ENCODE measurements at regions not wholly inside any gene's neighbourhood (a gene's known extent, or its start where the extent isn't known, plus 50 kb on each side); places are given as distances from the start of the nearest gene placed in this dataset.

DNA sequence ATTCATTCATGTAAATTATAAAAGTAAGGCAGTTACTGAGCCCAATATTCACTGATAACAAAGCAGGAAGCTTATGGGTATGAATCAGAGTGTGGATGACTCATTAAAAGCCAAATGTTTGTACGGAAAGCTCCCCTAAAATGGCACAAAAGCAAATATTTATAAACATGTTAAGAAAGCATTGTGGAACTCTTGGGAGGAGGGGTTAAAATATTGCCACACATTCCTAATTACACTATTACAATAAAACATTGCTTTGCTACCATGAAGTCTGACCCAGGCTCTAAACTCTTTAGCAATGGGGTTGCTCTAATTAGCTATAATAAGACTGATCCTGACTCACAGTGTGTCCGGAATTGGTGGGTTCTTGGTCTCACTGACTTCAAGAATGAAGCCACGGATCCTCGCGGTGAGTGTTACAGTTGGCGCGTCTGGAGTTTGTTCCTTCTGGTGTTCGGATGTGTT lies 110.9 kb downstream of the NAB1 start:
- no peak for TF ChIP-seq KDM5A (IDR thresholded peaks at IDR 0.05; ENCODE audit: low read length)
- TF ChIP-seq, protein P1, sequence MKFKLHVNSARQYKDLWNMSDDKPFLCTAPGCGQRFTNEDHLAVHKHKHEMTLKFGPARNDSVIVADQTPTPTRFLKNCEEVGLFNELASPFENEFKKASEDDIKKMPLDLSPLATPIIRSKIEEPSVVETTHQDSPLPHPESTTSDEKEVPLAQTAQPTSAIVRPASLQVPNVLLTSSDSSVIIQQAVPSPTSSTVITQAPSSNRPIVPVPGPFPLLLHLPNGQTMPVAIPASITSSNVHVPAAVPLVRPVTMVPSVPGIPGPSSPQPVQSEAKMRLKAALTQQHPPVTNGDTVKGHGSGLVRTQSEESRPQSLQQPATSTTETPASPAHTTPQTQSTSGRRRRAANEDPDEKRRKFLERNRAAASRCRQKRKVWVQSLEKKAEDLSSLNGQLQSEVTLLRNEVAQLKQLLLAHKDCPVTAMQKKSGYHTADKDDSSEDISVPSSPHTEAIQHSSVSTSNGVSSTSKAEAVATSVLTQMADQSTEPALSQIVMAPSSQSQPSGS (IDR thresholded peaks at IDR 0.05; ENCODE audit: low read length) = no peak
- no peak for TF ChIP-seq CBX8 (IDR thresholded peaks at IDR 0.05; ENCODE audit: borderline replicate concordance, low read depth, low read length)
- no peak for TF ChIP-seq ZNF274 (IDR thresholded peaks at IDR 0.05; ENCODE audit: borderline replicate concordance, extremely low read depth, low read length)
- no peak for TF ChIP-seq SP2 (IDR thresholded peaks at IDR 0.05; ENCODE audit: low read length)
- TF ChIP-seq CEBPB (IDR thresholded peaks at IDR 0.05; ENCODE audit: low read depth, low read length) = no peak
- 92% methylated on average over 8 of the region's 8 CpGs; no CpG with 5 or more reads in 1 of the 2 experiments for WGBS, 2 experiments (ENCODE audit: extremely low coverage in 1 of 2, insufficient coverage in 1 of 2, insufficient read length in 1 of 2, insufficient replicate concordance in 2 of 2, low coverage in 1 of 2, low lambda C conversion rate in 2 of 2, missing lambda C conversion rate in 1 of 2)
- H2BK12ac ChIP-seq (ENCODE audit: low read depth, low read length) = no peak overlapping the region
- H2BK120ac ChIP-seq (replicated peaks; ENCODE audit: low read depth, low read length) = no peak overlapping the region
- H2BK20ac ChIP-seq (ENCODE audit: low read length) = no peak overlapping the region
- no peak for FAIRE-seq
- no peaks in the 10 kb centered on the region for H3K79me1 ChIP-seq (ENCODE audit: low read depth, low read length)
- H3K23ac ChIP-seq (ENCODE audit: insufficient read length) = no peak overlapping the region
- no peaks in the 10 kb centered on the region for H3K79me2 ChIP-seq (ENCODE audit: control insufficient read depth in 1 of 2, insufficient read depth in 2 of 2, low read length in 2 of 2)
- H4K5ac ChIP-seq (ENCODE audit: insufficient read length, low read depth, low read length) = no peak overlapping the region
- H4K20me1 ChIP-seq (replicated peaks in 1 of 2; ENCODE audit: control insufficient read depth in 1 of 2, insufficient read depth in 2 of 2, low read length in 2 of 2) = no peaks in the 10 kb centered on the region
- H4K91ac ChIP-seq (replicated peaks; ENCODE audit: insufficient read length, low read length) = no peak overlapping the region
- CTCF ChIA-PET (ENCODE audit: partially characterized antibody) = no interaction called here
- H3K4me1 ChIP-seq (replicated peaks in 1 of 4; ENCODE audit: control insufficient read depth in 3 of 4, insufficient read depth in 4 of 4, low read length in 3 of 4) = peaks cover 0 to 6% (median 0%) of the 10 kb centered on the region in 4 experiments; a peak in 1 of 7 replicates
- no peak overlapping the region for H2AK5ac ChIP-seq (ENCODE audit: low read depth, low read length)
- H3K27me3 ChIP-seq (replicated peaks in 1 of 4; ENCODE audit: control insufficient read depth in 3 of 4, extremely low read depth in 1 of 4, insufficient read depth in 3 of 4, low read length in 3 of 4) = no peaks in the 10 kb centered on the region
- H4K8ac ChIP-seq (ENCODE audit: extremely low read depth, insufficient read depth, low read length) = no peak overlapping the region
- POLR2A ChIA-PET (ENCODE audit: partially characterized antibody) = no interaction called here
- H2AFZ ChIP-seq (ENCODE audit: low read length) = no peak overlapping the region
- H3K36me3 ChIP-seq (ENCODE audit: control insufficient read depth in 2 of 4, insufficient read depth in 4 of 4, low read length in 3 of 4) = no peaks in the 10 kb centered on the region
- DNase-seq (ENCODE audit: low read depth in 1 of 2, low spot score in 2 of 2) = no peak
- H3K23me2 ChIP-seq (ENCODE audit: low read depth, low read length) = no peaks in the 10 kb centered on the region
- H3K56ac ChIP-seq (replicated peaks; ENCODE audit: insufficient read length, low read depth, low read length) = no peak overlapping the region
- H3K4me3 ChIP-seq (ENCODE audit: extremely low read depth in 1 of 4, insufficient read depth in 2 of 4, low read depth in 3 of 4, low read length in 4 of 4) = no peak overlapping the region
- H2BK5ac ChIP-seq (ENCODE audit: low read depth, low read length) = no peak overlapping the region
- no peak overlapping the region for H3K4ac ChIP-seq (replicated peaks; ENCODE audit: insufficient read length, low read depth, low read length)
- H3K9me3 ChIP-seq (ENCODE audit: insufficient read depth in 2 of 2, low read depth in 1 of 2, low read length in 1 of 2) = no peaks in the 10 kb centered on the region; a peak in 1 of 4 replicates
- H3K14ac ChIP-seq (ENCODE audit: insufficient read length) = no peak overlapping the region
- no peak overlapping the region for H3K18ac ChIP-seq (ENCODE audit: extremely low read depth, low read length)
- no peak overlapping the region for H3K4me2 ChIP-seq (ENCODE audit: insufficient read depth in 1 of 2, low read depth in 2 of 2, low read length in 2 of 2)
- H2BK15ac ChIP-seq (ENCODE audit: low read length) = no peak overlapping the region
- no peak overlapping the region for H3K9ac ChIP-seq (replicated peaks in 1 of 4; ENCODE audit: extremely low read depth in 1 of 4, low read depth in 3 of 4, low read length in 3 of 4)
- H3K27ac ChIP-seq (ENCODE audit: low read depth, low read length) = no peak overlapping the region
